HG02678 (cell line): ENCODE measurements at regions not wholly inside any gene's neighbourhood (a gene's known extent, or its start where the extent isn't known, plus 50 kb on each side); places are given as distances from the start of the nearest gene placed in this dataset.
"Not testable (repeated sequence)": the region's sequence is repeated elsewhere in the genome, so short reads cannot be mapped to it uniquely, and the experiment has no call there.

Source experiments
- ATAC-seq: cut with Tn5 transposase; IDR thresholded peaks from one replicate; pipeline ENCODE4 v1.9.1; 2021; ENCODE audit warnings: mild to moderate bottlenecking, moderate library complexity; ENCODE audit not compliant: unreplicated experiment

DNA sequence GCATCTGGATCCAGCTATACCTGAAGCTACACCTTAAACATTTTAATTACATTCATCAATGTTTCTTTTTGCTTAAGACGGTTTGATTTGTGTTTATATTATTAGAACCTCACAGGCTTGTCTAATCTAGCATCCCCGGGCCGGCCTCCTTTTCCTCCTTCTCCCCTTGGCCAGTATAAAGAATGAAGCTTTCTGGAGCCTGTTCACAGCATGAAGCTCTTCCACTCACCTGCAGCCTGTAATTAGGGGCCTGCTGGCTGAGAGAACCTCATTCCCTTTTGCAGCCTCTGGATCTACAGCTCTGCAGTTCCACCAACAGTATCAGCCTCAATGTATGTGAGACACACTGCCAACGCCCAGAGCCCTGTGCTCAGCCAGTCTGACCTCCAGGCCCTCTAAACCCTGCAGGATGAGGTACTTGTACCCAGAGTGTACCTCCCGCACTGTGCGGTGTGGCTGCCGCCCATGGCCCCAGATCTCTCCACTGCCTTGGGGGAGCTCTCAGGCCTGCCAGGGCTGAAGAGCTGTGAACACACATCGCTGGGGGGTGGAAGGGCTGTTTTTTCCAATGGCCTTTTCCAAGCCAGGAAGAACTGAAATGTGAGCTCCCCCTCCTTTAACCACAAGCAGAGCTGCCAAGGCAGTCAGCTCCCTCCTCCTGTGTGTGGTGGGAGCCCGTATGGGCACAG is 114.7 kb upstream of the ALDH1A3 start:
- no peak for ATAC-seq

DNA sequence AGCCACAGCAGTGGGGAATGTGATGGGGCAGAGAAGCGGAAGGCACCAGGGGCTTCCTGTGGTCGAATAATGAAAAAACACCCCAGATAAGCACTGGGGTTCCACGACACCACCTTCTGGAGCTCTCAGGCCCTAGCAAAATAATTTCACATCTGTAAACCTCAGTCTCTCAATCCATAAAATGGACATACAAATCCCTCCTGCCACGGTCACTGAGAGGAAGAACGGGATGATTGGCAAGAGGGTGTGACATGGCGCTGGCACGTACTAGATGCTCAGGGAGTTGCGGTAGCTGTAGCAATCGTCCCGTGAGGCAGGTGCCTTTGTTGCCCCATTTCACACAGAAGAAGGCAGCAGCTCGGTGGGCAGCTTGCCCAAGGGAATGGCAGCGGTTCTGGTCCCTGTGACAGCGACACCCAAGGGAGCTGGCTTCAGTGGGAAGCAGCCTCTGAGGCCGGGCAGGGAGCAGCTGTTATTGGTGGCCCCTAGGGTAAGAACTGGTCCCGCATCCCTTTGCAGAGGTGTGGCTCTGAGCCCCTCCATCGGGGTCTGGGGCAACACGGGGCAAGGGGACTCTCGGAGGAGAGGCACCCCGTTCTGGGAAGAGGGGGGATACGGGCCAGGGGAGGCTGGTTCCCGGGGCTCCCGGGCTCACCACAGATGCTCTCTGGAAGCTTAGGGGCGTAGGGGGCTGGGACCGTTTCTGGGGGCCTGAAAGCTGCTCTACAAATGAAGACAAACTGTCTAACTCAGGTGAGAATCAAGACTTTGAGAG is 114.0 kb upstream of the ALDH1A3 start:
- ATAC-seq: no peak

DNA sequence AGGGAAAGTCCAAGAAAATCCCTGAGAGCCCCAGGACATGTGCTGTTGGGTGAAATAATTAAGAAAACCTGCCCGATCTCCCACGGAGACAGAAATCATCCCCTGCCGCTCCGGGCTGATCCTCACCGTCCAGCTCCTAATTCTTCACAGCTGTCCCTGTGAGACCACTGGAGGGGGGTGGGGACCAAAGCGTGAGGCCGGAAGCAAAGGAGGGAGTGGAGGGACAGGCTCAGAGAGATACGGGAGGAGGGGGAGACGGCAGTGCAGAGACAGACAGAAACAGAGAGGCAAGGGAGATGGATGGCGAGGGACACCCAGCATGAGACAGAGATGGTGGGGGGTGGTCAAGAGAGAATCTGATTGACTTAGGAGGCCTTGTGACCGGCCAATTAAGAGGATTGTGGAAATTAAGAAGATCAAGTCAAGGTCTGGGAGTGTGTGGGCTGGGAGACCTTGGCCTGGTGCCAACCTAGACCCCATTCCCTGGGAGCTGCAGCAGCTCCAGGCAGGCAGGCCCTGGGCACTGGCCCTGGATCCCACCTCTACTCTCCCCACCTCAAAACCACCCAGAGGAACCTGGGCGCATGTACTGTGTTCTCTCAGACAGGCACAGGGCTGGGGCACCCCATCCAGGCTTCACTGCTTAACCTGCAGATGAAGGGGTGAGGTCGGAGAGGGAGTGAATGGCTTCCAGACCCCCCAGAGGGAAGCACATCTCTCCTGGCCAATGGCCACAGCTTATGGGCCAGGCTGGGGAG is 113.2 kb upstream of the ALDH1A3 start:
- ATAC-seq: no peak

DNA sequence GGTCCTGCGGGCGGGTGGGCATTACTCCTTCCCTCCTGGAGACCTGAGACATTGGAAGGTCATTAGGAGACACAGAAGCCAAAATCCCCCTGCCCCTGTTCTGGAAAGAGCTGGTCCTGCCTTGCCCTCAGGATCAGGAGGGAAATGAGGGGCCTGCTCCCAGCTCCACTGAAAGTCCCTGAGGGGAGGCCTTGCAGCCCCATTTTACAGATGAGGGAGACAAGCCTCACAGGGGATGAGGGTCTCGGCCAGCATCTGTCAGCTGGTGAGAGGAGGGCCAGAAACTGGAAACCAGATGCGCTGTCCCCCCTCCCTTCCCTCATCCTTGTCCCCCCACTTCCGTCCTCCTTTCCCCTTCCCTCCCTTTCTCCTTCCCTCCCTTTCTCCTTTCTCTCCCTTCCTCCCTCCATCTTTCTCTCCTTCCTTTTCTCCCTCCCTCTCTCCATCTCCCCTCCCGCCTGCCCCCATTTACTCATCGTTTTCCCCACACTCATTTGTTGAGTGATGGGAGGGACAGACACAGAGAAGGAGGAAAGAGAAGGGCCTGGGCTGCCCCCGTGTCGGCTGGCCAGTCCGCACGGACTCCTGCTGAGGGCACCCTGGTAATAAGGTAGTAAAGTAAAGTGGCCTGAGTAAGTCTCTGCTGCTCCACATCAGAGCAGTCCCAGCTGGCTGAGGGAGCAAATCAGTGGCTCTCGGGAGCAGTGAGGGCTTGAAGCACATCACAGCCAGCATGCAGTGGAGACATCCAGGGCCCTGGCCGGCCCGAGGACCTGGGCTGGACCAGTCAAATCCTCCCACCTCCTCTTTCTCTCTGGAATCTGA is 112.4 kb upstream of the ALDH1A3 start:
- no peak for ATAC-seq

DNA sequence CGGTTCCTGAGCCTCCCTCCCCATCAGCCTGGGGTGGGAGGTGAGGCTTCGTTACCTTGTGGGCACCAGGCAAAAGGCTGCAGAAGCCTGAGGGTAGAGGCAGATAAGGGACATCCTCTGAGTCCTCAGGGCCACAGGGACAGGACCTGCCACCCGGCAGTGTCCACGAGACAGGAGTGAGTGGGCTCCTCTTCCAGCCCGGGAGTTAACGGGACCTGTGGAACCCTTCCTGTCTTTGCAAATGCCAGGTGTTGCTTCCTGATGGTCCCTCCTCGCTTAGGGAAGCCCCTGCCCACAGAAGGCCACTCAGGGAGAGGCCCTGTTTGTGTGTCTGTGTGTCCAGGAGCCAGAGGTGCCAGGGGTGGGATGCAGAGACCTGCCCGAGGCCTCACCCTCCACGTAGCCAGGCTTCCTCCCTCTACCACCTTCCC is 111.1 kb upstream of the ALDH1A3 start:
- ATAC-seq: no peak

DNA sequence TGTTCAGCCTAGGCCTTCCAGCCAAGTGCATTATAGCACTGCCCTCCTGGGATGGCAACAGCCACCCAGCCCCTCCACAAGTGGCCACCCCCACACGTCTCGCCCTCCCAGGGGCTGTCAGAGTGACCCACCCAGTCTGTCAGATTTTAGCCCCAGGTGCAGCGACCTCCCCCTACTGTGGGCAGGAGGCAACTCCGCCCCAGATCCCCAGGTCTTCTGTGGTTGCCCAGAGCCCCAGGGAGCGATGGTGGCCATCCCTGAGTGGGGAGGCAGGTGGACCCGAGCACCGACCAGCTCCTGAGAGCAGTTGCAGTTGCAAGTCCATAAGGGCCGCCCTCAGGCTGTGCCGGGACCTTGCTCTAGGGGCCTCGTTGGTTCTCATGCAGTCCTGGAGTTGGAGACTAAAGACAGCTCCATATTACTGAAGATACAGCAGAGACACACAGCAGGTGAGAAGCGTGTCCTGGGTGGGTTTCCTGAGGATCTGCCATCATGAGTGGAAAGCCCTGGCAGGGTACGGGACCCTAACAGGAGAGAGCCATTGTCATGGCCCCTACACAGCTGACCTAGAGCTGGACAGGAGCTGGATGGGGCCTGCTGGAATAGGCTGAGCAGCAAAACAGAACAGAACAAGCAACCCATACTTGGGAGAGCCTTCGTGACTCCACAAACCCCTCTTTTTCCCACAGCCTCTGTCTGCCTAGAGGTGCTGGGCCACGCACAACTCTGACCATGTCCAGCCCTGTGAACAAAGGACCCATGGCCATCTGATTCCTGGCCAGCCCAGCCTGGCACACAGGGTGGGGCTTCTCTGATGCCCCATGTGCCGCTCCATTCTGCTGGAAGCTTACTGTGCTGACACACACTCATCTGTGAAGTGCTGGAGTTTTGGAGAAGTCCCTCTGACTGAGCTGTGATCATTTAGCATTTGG is 110.3 kb upstream of the ALDH1A3 start:
- ATAC-seq: no peak

DNA sequence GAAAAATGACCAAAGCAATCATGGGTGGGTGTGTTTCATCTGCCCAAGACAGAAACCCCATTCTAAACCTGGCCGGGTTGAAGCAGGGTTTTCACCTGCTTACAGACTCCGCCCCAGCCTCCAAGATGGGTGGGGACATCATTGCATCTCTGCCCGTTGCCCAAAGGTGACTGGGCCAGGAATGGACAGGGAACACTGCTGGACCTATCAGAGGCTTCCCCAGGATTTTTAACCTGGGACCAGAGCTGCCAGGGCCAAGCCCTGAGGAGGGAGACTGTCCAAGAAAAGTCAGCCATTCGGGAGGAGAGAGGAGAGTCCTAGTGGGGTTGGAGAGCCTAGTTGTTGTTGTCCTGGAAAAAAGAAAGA is 109.7 kb upstream of the ALDH1A3 start:
- ATAC-seq: no peak

DNA sequence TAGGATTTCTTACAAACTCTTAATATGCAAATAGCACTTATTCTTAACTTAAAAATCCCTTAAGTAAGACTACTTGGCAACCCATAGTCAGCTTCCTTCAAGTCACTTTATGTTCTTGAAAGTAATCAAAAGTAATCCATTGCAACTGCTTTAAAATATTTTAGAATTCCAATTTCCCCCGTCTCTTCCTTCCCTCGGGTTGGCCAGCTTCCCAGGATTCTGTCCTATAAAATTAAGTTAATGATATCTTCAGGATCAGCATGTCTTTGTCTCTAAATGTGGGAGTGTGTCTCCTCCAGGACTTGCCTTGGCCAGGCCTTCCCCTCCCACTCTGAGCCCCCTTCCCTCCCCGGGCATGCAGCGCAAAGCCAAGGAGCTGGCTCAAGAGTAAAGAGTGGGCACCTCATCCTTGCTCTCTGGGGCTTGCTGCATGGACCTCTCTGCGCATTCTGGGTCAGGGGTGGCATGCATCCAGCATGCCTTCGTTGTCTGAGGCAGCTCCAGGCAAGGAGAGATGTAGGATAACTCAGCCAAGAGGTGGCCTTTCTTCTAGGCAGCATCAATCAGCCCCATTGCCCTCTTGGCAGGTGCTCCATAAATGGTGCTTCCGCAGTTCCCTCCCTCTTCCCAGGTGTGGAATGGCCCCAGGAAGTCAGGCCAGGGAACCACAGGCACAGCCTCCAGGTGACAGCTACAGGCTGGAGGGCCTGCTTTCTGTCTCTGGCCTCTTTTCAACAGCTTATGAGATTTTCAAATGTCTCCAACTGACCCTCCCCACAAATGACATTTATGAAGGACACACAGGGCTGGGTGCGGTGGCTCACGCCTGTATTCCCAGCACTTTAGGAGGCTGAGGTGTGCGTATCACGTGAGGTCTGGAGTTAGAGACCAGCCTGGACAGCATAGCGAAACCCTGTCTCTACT is 108.7 kb upstream of the ALDH1A3 start:
- no peak for ATAC-seq

DNA sequence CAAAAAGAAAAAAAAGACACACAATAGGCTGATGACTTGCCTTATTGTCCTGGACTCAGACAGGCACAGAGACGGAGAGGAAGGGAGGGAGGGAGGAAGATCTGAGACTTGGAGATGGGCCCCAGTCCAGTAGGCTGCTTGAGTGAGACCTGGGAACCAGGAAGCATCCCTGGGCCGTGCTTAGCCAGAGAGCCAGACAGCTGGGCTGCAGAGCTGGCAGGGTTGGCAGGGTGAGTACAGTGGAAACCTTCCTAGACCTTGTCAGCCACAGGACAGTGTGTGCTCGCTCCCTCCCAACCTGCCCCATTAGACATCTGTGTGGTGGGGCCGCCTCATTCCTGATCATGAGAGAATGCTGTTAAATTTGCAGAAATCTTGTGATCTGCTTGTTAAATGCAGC is 107.9 kb upstream of the ALDH1A3 start:
- ATAC-seq: no peak

DNA sequence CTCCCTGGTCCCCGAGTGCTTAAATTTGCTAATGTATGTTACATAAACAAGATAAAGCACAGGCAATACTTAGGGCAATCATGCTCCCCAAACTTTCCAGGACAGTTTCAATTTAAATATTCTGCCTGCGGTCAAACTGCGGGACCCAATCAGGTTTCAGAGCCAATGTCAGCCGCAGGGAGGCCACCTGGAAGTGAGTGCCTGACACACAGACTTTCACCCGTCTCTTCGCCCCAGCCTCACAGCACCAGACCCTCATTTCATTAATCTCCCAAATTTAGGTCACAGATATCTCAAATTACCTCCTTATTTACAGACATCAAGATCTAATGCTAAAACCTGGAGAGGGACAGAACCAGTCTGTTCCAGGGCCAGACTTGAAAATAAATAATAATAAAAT is 107.2 kb upstream of the ALDH1A3 start:
- no peak for ATAC-seq

DNA sequence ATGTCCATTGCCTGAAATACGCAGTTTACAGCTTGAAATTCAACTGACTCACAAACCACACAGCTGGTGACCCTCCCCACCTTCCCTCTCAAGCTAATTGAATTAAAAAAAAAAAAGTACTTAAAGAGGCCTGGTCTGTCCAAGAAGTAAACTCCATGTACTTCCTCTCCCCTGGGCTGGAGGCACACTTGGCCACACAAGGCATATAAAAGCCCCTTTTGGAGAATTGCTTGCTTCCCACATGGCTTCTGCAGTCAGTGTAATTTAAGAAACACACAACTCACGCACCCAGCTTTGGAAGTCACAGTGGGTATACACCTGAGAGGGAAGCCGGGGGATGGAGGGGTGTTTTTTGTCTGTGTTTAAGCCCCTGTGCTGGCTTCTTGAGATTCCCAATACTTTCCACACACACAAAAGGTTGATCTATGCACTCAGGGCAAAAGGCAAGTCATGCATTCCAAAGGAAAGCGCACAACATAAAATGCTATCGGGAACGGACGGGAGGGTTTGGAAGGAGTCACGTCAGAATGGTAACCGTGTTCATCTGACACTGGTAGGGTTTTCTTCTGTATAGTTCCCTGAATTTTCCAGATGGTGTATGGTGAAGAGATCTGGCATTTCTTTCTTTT is 106.6 kb upstream of the ALDH1A3 start:
- no peak for ATAC-seq

DNA sequence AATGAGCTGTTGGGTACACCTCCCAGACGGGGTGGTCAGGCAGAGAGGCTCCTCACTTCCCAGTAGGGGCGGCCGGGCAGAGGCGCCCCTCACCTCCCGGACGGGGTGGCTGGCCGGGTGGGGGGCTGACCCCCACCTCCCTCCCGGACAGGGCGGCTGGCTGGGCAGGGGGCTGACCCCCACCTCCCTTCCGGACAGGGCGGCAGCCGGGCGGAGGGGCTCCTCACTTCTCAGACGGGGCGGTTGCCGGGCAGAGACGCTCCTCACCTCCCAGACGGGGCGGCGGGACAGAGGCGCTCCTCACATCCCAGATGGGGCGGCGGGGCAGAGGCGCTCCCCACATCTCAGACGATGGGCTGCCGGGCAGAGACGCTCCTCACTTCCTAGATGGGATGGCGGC is 105.6 kb upstream of the ALDH1A3 start:
- not testable (repeated sequence) for ATAC-seq

DNA sequence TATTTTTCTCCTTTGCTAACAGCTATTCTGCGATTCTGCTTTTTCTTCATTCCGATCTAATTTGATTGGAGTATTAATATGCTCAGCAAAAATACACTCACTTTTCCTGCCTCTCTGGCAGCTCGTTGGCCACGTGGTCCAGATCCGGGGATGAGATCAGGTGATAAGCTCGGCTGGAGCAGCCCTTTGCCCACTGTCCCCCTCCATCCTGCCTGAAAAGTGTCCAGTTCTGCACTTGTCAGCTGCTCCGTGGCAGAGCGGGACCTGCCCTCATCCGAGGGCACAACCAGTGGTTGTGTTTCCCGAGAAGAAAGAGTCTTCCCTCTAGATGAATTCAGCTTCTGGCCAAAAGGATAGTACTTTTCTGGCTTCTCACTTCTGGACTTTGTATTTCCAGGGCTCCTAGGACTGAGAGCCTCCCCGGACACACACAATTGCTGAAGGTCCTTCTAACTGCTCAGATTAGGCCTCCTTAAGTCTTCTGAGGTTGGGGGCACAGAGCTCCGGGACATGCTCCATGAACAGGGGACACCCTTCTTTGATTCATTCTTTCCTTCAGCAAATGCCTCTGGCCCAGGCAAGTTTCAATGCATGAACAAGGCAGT is 103.9 kb upstream of the ALDH1A3 start:
- ATAC-seq: no peak

DNA sequence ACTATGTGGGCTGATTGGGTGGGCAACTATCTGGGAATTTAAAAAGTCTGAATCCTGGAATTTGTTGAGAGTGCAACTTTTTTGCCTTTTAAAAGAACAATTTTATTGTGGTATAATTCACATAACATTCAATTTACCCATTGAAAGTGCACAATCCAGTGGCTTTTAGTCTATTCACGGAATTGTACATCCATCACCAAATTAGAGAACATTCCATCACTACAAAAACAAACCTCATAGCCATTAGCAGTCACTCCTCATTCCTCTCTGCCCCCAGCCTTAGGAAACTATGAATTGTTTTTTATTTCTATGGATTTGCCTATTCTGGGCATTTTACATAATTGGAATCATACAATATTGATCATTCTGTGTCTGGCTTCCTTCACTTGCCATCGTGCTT is 101.8 kb upstream of the ALDH1A3 start:
- ATAC-seq: no peak

DNA sequence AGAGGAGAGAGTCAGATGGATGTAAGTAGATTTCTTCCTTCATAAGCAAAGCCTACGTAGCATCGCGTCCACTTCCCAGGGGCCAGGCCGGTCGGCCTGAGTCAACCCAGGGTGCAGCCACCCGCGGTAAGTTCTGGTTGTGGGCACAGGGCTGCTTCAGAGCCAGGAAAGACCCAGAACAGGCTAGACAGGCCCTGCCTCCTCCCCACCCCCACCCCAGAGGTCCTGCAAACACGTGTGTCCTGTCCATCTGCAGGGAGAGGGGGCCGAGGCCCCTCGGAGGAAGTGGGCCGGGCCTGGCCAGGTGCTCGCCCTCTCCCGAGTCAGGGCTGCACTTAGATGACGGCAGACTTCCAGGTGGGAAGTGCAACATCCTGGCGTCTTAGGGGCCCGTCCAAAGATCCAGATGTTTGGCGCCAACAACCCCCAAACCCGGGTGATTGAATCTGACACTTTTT is 100.8 kb upstream of the ALDH1A3 start:
- no peak for ATAC-seq

DNA sequence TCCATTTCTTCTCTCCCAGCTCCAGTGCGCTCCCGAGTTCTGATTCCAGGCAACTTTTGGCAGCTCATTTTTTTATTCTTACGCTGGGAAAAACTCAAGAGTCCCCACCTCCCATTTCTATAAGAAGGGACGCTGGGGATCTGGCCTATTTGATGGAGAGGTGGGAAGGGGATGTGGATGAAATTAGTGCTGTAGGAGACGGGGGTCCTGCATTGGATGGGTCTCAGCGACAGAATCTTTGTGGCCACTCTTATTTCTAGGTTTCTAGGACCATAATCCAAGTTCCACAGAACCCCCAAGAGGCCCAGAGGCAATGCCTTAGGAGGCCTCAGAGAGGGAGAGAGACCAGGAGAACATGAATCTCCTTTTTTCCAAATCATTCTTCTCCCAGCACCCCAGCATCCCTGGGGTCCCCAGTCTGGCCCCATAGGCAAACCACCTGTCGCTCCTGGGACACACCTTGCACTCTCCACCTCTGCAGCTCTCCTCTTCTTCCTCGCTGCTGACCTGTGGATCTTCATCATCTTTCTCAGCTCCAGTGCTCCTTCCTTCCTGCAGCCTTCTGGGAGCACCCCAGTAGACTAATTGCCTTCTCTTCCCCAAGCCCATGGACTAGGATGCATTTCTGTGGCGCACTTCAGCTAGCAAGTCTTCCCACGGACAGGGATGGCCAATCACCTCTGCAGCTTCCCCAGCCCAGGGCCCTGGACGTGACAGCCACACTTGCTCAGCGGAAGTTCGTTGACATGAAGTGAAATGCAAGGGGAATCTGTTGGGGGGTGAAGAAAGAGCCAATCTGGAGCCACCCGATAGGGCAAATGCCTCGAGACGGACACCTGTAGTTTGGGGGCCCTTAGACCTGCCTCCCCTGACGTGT is 100.1 kb upstream of the ALDH1A3 start:
- no peak for ATAC-seq

DNA sequence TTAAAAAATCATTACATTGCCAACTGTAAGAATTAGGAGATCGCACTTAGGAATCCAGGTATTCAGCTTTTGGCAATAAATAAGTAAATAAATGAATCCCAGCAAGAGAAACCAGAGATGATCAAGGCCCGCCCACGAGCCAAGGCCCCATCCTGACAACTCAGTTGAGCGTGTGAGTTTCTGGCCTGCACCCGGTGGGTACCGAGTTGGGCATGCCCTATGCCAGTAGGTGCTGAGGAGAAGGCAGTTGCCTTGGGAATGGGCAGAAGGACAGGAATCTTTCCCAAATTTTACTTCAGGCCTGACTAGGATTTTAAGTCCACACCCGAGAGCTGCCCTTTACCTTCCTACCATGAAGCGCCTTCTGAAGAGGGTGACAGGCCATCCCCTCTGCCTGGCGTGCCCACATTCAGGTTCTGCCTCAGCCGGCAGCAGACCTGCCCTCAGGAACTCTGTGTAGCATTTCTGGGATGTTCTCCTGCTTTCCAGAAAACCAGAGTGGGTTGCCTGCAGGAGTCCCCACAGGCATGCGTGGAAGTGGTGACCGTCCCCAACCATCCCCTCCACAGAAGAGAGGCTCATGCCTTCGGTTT is 99.3 kb upstream of the ALDH1A3 start:
- no peak for ATAC-seq
